MM.1S (cell line): ENCODE measurements at regions not wholly inside any gene's neighbourhood (a gene's known extent, or its start where the extent isn't known, plus 50 kb on each side); places are given as distances from the start of the nearest gene placed in this dataset.

Experiments
- DNase-seq: peaks from one replicate; pipeline ENCODE4 v3.0.0-alpha.2; 2015
- H2AFZ ChIP-seq: fragments of 300-600 bp; sonication (generic); 2 replicates; pipeline ENCODE4 v1.6.0; 2016; ENCODE audit warnings: antibody characterized with exemption, low read length
- H3F3A ChIP-seq: fragments of 300-600 bp; sonication (generic); 2 replicates; pipeline ENCODE4 v1.6.1; 2016; ENCODE audit warnings: mild to moderate bottlenecking, antibody characterized with exemption, low read length, moderate library complexity, mixed read lengths; ENCODE audit not compliant: insufficient read depth
- H3K27ac ChIP-seq: fragments of 300-600 bp; sonication (generic); 2 replicates; pipeline ENCODE4 v1.5.1; 2016; ENCODE audit warnings: mild to moderate bottlenecking, low read length
- H3K27me3 ChIP-seq: fragments of 300-600 bp; sonication (generic); replicated peaks from 2 replicates; pipeline ENCODE4 v1.6.0; 2016; ENCODE audit warnings: low read length; ENCODE audit not compliant: insufficient read depth
- H3K36me3 ChIP-seq: fragments of 300-600 bp; sonication (generic); replicated peaks from 2 replicates; pipeline ENCODE4 v1.6.1; 2016; ENCODE audit warnings: mild to moderate bottlenecking, low read length, mixed read lengths; ENCODE audit not compliant: insufficient read depth
- H3K4me1 ChIP-seq: fragments of 300-600 bp; sonication (generic); 2 replicates; pipeline ENCODE4 v1.6.1; 2016; ENCODE audit warnings: low read length, mixed read lengths
- H3K4me2 ChIP-seq: fragments of 300-600 bp; sonication (generic); 2 replicates; pipeline ENCODE4 v1.6.0; 2016; ENCODE audit warnings: low read depth, low read length
- H3K4me3 ChIP-seq: fragments of 300-600 bp; sonication (generic); 2 replicates; pipeline ENCODE4 v1.5.1; 2016; ENCODE audit warnings: low read length, mixed read lengths
- H3K79me2 ChIP-seq: fragments of 300-600 bp; sonication (generic); 2 replicates; pipeline ENCODE4 v1.6.1; 2016; ENCODE audit warnings: mixed run types, low read length, mixed read lengths
- H3K9ac ChIP-seq: fragments of 300-600 bp; sonication (generic); 2 replicates; pipeline ENCODE4 v1.6.1; 2016; ENCODE audit warnings: low read length, mixed read lengths
- H3K9me2 ChIP-seq: fragments of 300-600 bp; sonication (generic); replicated peaks from 2 replicates; pipeline ENCODE4 v1.6.1; 2016; ENCODE audit warnings: mild to moderate bottlenecking, low read length, mixed read lengths; ENCODE audit not compliant: insufficient read depth
- H3K9me3 ChIP-seq: fragments of 300-600 bp; sonication (generic); replicated peaks from 2 replicates; pipeline ENCODE4 v1.6.1; 2016; ENCODE audit warnings: mild to moderate bottlenecking, low read length, mixed read lengths; ENCODE audit not compliant: insufficient read depth
- H4K20me1 ChIP-seq: fragments of 300-600 bp; sonication (generic); 2 replicates; pipeline ENCODE4 v1.6.1; 2016; ENCODE audit warnings: mild to moderate bottlenecking, low read length, moderate library complexity, mixed read lengths; ENCODE audit not compliant: insufficient read depth
- EZH2 ChIP-seq: fragments of 300-600 bp; sonication (generic); optimal IDR thresholded peaks from 2 replicates; pipeline ENCODE3; 2017; ENCODE audit warnings: low read depth, mild to moderate bottlenecking, antibody characterized with exemption, low read length, mixed read lengths
- EZH2phosphoT487 ChIP-seq: fragments of 300-600 bp; sonication (generic); IDR thresholded peaks from 2 replicates; pipeline ENCODE4 v1.6.1; 2018; ENCODE audit warnings: antibody characterized with exemption, low read length
- TF ChIP-seq, protein P1 (sequence below): fragments of 300-600 bp; sonication (generic); IDR thresholded peaks from 2 replicates; pipeline ENCODE4 v1.5.1; 2016; ENCODE audit warnings: antibody characterized with exemption, low read length, mixed read lengths

GRCh38 chr14:48140804-48141203, 465.4 kb upstream of the MDGA2 start:
- Histone ChIP-seq H3K4me1 (no peaks in the 10 kb centered on the region), H4K20me1 (no peaks in the 10 kb centered on the region), H3K9me2 (no peaks in the 10 kb centered on the region)

GRCh38 chr14:48129472-48129871, 454.1 kb upstream of the MDGA2 start:
- Histone ChIP-seq H3K4me2 (no peak overlapping the region), H3K4me3 (no peak overlapping the region), H3K27me3 (no peaks in the 10 kb centered on the region), H3K9me3 (no peaks in the 10 kb centered on the region), H3K9ac (no peak overlapping the region), H3K4me1 (no peaks in the 10 kb centered on the region), H3K79me2 (no peaks in the 10 kb centered on the region), H4K20me1 (no peaks in the 10 kb centered on the region), H3F3A (no peaks in the 10 kb centered on the region), H3K9me2 (no peaks in the 10 kb centered on the region), H3K27ac (no peak overlapping the region), H3K36me3 (no peaks in the 10 kb centered on the region), H2AFZ (no peak overlapping the region)
- DNase-seq: no peak
- TF ChIP-seq EZH2phosphoT487 (no peak), EZH2 (no peak)
- TF ChIP-seq, protein P1, sequence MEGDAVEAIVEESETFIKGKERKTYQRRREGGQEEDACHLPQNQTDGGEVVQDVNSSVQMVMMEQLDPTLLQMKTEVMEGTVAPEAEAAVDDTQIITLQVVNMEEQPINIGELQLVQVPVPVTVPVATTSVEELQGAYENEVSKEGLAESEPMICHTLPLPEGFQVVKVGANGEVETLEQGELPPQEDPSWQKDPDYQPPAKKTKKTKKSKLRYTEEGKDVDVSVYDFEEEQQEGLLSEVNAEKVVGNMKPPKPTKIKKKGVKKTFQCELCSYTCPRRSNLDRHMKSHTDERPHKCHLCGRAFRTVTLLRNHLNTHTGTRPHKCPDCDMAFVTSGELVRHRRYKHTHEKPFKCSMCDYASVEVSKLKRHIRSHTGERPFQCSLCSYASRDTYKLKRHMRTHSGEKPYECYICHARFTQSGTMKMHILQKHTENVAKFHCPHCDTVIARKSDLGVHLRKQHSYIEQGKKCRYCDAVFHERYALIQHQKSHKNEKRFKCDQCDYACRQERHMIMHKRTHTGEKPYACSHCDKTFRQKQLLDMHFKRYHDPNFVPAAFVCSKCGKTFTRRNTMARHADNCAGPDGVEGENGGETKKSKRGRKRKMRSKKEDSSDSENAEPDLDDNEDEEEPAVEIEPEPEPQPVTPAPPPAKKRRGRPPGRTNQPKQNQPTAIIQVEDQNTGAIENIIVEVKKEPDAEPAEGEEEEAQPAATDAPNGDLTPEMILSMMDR: no peak

More at GRCh38 chr14:48140804-48141203, 465.4 kb upstream of the MDGA2 start:
- H3K27ac ChIP-seq: no peak overlapping the region
- no peak overlapping the region for H3K9ac ChIP-seq
- no peak overlapping the region for H3K4me2 ChIP-seq
- no peak for DNase-seq
- no peak overlapping the region for H3K4me3 ChIP-seq
- no peak for TF ChIP-seq EZH2phosphoT487
- H3F3A ChIP-seq: no peaks in the 10 kb centered on the region
- H3K79me2 ChIP-seq: no peaks in the 10 kb centered on the region
- no peaks in the 10 kb centered on the region for H3K36me3 ChIP-seq
- H2AFZ ChIP-seq: no peak overlapping the region
- H3K9me3 ChIP-seq: no peaks in the 10 kb centered on the region
- no peaks in the 10 kb centered on the region for H3K27me3 ChIP-seq

- Histone ChIP-seq H3K4me2 (no peak overlapping the region), H3K4me3 (no peak overlapping the region), H3K4me1 (no peaks in the 10 kb centered on the region), H3F3A (no peaks in the 10 kb centered on the region), H3K27me3 (no peaks in the 10 kb centered on the region), H2AFZ (no peak overlapping the region), H3K79me2 (no peaks in the 10 kb centered on the region), H3K9ac (no peak overlapping the region), H3K27ac (no peak overlapping the region), H3K36me3 (no peaks in the 10 kb centered on the region), H3K9me3 (no peaks in the 10 kb centered on the region), H4K20me1 (no peaks in the 10 kb centered on the region), H3K9me2 (no peaks in the 10 kb centered on the region)
- TF ChIP-seq EZH2phosphoT487: no peak
- TF ChIP-seq, protein P1: no peak
- TF ChIP-seq EZH2: no peak
- DNase-seq: no peak
Measured at GRCh38 chr14:48127674-48128073, 452.3 kb upstream of the MDGA2 start.

DNA sequence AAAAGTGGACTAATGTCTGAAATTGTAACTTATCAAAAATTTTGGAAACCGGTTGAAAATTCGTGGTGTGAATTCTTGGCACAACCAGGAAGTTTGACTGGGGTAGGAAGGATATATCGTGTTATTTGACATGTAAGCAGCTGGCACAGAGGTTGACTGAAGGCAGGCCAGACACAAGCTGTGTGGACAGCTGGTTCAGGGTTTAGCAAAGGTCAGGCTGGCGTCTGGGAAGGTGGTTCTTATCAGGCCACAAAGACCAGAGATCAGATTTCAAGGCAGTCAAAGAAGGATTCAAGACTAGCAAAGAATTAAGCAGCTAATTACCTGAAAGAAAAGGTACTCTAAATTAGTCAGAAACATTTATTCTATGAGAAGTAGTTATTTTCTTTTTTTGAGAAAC, 450.2 kb upstream of the MDGA2 start:
- H3K9ac ChIP-seq: no peak overlapping the region
- no peaks in the 10 kb centered on the region for H4K20me1 ChIP-seq
- H3K27me3 ChIP-seq: no peaks in the 10 kb centered on the region
- H3K27ac ChIP-seq: no peak overlapping the region
- no peaks in the 10 kb centered on the region for H3K9me2 ChIP-seq
- H3K79me2 ChIP-seq: no peaks in the 10 kb centered on the region
- no peak for DNase-seq
- no peak overlapping the region for H3K4me3 ChIP-seq
- TF ChIP-seq, protein P1: no peak
- TF ChIP-seq EZH2phosphoT487 (no peak), EZH2 (no peak)
- no peak overlapping the region for H3K4me2 ChIP-seq
- no peak overlapping the region for H2AFZ ChIP-seq
- H3F3A ChIP-seq: no peaks in the 10 kb centered on the region
- H3K4me1 ChIP-seq: no peaks in the 10 kb centered on the region
- H3K9me3 ChIP-seq: no peaks in the 10 kb centered on the region
- no peaks in the 10 kb centered on the region for H3K36me3 ChIP-seq
